WERI-Rb-1 (cell line): ENCODE measurements at regions not wholly inside any gene's neighbourhood (a gene's known extent, or its start where the extent isn't known, plus 50 kb on each side); places are given as distances from the start of the nearest gene placed in this dataset.

Source experiments
- DNase-seq: peaks from one replicate; pipeline ENCODE4 v3.0.0-alpha.2; 2020
- H3K27ac ChIP-seq: fragments of 250-450 bp; sonication (Bioruptor Pico); 2 replicates; pipeline ENCODE4 v1.5.1; 2020; ENCODE audit warnings: mild to moderate bottlenecking, moderate library complexity
- H3K27me3 ChIP-seq: fragments of 250-450 bp; sonication (Bioruptor Pico); 2 replicates; pipeline ENCODE4 v1.5.1; 2021; ENCODE audit warnings: mild to moderate bottlenecking, low read depth, moderate library complexity; ENCODE audit not compliant: insufficient read depth, severe bottlenecking
- H3K36me3 ChIP-seq: fragments of 250-450 bp; sonication (Bioruptor Pico); 2 replicates; pipeline ENCODE4 v1.5.1; 2020; ENCODE audit warnings: mild to moderate bottlenecking, moderate library complexity
- H3K4me3 ChIP-seq: 2 replicates; pipeline ENCODE4 v1.5.1; 2011; ENCODE audit warnings: low read depth, mild to moderate bottlenecking, control low read depth, low read length
- H3K9me3 ChIP-seq: fragments of 250-450 bp; sonication (Bioruptor Pico); 2 replicates; pipeline ENCODE4 v1.5.1; 2021; ENCODE audit warnings: mild to moderate bottlenecking, moderate library complexity; ENCODE audit not compliant: severe bottlenecking
- CTCF ChIP-seq: IDR thresholded peaks from 2 replicates; pipeline ENCODE4 v1.5.1; 2011; ENCODE audit warnings: low read depth, mild to moderate bottlenecking, control low read depth, inconsistent platforms, low read length

GRCh38 chr4:72744103-72744725 lies 175.2 kb upstream of the ADAMTS3 start:
- no peak for TF ChIP-seq CTCF
- no peak for DNase-seq
- Histone ChIP-seq H3K27me3 (no peaks in the 10 kb centered on the region), H3K36me3 (no peaks in the 10 kb centered on the region), H3K27ac (no peak overlapping the region), H3K9me3 (no peaks in the 10 kb centered on the region), H3K4me3 (no peak overlapping the region)

DNA sequence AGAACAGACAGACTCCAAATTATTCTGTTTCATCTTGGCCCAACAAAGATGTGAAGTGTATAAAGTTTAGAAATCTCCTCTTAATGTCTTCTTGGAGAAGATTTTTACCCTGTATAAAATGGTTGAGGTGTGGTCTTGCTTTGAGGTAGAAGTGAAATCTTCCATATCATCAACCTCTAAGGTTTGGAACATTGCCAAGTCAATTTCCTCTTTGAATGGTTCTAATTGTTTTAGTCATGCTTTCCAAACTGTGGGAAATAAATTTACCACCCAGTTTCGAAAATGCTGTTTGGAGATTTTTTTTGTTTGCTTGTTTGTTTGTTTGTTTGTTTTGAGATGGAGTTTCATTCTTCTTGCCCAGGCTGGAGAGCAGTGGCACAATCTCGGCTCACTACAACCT lies 174.1 kb upstream of the ADAMTS3 start:
- Histone ChIP-seq H3K36me3 (no peaks in the 10 kb centered on the region), H3K27me3 (no peaks in the 10 kb centered on the region), H3K4me3 (no peak overlapping the region), H3K9me3 (no peaks in the 10 kb centered on the region), H3K27ac (no peak overlapping the region)
- DNase-seq: no peak
- no peak for TF ChIP-seq CTCF

DNA sequence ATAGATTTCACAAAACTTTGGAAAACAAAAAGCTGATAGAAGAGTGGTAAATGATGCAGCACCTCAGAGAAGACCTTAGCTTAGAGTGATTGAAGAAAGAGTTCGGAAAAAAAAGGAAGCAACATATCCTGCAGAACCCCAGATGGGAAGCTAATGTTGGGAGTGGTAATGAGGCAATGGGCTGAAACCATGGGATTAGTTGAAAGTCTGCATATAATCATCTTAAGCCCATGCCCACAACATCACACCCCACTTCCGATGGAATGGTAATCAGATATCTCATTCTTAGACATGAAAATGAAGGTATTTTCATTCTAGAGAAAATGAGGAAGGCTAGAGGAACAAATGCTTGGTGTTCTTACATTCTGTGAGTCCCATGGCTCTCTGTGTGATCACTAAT lies 146.3 kb upstream of the ADAMTS3 start:
- Histone ChIP-seq H3K9me3 (no peaks in the 10 kb centered on the region), H3K36me3 (no peaks in the 10 kb centered on the region), H3K4me3 (no peak overlapping the region), H3K27me3 (no peaks in the 10 kb centered on the region), H3K27ac (no peak overlapping the region)
- DNase-seq: no peak
- TF ChIP-seq CTCF: no peak

GRCh38 chr4:72714482-72715279 lies 145.7 kb upstream of the ADAMTS3 start:
- Histone ChIP-seq H3K36me3 (no peaks in the 10 kb centered on the region), H3K4me3 (no peak overlapping the region), H3K9me3 (no peaks in the 10 kb centered on the region), H3K27me3 (no peaks in the 10 kb centered on the region), H3K27ac (no peak overlapping the region)
- TF ChIP-seq CTCF: no peak
- no peak for DNase-seq

GRCh38 chr4:72712997-72713396 lies 144.0 kb upstream of the ADAMTS3 start:
- no peaks in the 10 kb centered on the region for H3K9me3 ChIP-seq
- H3K27ac ChIP-seq: no peak overlapping the region

More at GRCh38 chr4:72712997-72713396, 144.0 kb upstream of the ADAMTS3 start:
- DNase-seq: no peak
- H3K4me3 ChIP-seq: no peak overlapping the region
- TF ChIP-seq CTCF: no peak
- no peaks in the 10 kb centered on the region for H3K36me3 ChIP-seq
- no peaks in the 10 kb centered on the region for H3K27me3 ChIP-seq
